H1 (cell line): ENCODE measurements at regions not wholly inside any gene's neighbourhood (a gene's known extent, or its start where the extent isn't known, plus 50 kb on each side); places are given as distances from the start of the nearest gene placed in this dataset.

ENCODE experiments used
- SAP30 ChIP-seq: fragments of 300-600 bp; sonication (generic); IDR thresholded peaks from 2 replicates; pipeline ENCODE4 v1.7.1; 2012; ENCODE audit warnings: low read length, moderate library complexity, mild to moderate bottlenecking, inconsistent platforms; ENCODE audit not compliant: insufficient read depth, insufficient replicate concordance

GRCh38 chr20:22728146-22728745, 143.9 kb upstream of the FOXA2 start (continued):
- TF ChIP-seq SAP30: no peak
